Neural cell (in vitro differentiated cells): ENCODE measurements at regions not wholly inside any gene's neighbourhood (a gene's known extent, or its start where the extent isn't known, plus 50 kb on each side); places are given as distances from the start of the nearest gene placed in this dataset.

Source experiments
- H2AFZ ChIP-seq: fragments of 200-600, 300-800 bp; sonication (generic), shearing (Covaris generic); 2 replicates; pipeline ENCODE4 v1.6.0; 2014; ENCODE audit warnings: low read depth, mild to moderate bottlenecking, antibody characterized with exemption, low read length, moderate library complexity
- H3F3A ChIP-seq: fragments of 200-600 bp; shearing (Covaris generic); 2 replicates; pipeline ENCODE4 v1.6.1; 2016; ENCODE audit warnings: mild to moderate bottlenecking, moderate library complexity, mixed read lengths, antibody characterized with exemption, low read length; ENCODE audit not compliant: insufficient read depth, poor library complexity, severe bottlenecking
- H3K27ac ChIP-seq: fragments of 200-600, 300-800 bp; sonication (generic), shearing (Covaris generic); 2 replicates; pipeline ENCODE4 v1.5.1; 2014; ENCODE audit warnings: mild to moderate bottlenecking, low read length, moderate library complexity
- H3K27me3 ChIP-seq: fragments of 300-800, 200-600 bp; sonication (generic), shearing (Covaris generic); 2 replicates; pipeline ENCODE4 v1.6.0; 2014; ENCODE audit warnings: mild to moderate bottlenecking, low read depth, low read length, moderate library complexity; ENCODE audit not compliant: insufficient read depth
- H3K36me3 ChIP-seq: fragments of 300-800, 200-600 bp; sonication (generic), shearing (Covaris generic); 2 replicates; pipeline ENCODE4 v1.5.1; 2014; ENCODE audit warnings: mild to moderate bottlenecking, antibody characterized with exemption, low read length, moderate library complexity; ENCODE audit not compliant: insufficient read depth
- H3K4me2 ChIP-seq: fragments of 300-800, 200-600 bp; sonication (generic), shearing (Covaris generic); 2 replicates; pipeline ENCODE4 v1.6.0; 2014; ENCODE audit warnings: mild to moderate bottlenecking, low read length
- H3K4me3 ChIP-seq: fragments of 300-800, 200-600 bp; sonication (generic), shearing (Covaris generic); 2 replicates; pipeline ENCODE4 v1.5.1; 2014; ENCODE audit warnings: mild to moderate bottlenecking, low read length, moderate library complexity
- H3K79me2 ChIP-seq: fragments of 200-600 bp; shearing (Covaris generic); replicated peaks from 2 replicates; pipeline ENCODE4 v1.6.0; 2014; ENCODE audit warnings: mild to moderate bottlenecking, low read length, moderate library complexity; ENCODE audit not compliant: insufficient read depth
- H3K9ac ChIP-seq: fragments of 300-800, 200-600 bp; sonication (generic), shearing (Covaris generic); 2 replicates; pipeline ENCODE4 v1.6.1; 2016; ENCODE audit warnings: mild to moderate bottlenecking, low read length, mixed read lengths
- H3K9me2 ChIP-seq: fragments of 200-600 bp; shearing (Covaris generic); 2 replicates; pipeline ENCODE4 v1.6.1; 2016; ENCODE audit warnings: mild to moderate bottlenecking, low read length, mixed read lengths; ENCODE audit not compliant: insufficient read depth
- H3K9me3 ChIP-seq: fragments of 200-600, 300-800 bp; sonication (generic), shearing (Covaris generic); 2 replicates; pipeline ENCODE4 v1.6.1; 2016; ENCODE audit warnings: mild to moderate bottlenecking, mixed run types, low read length, moderate library complexity, mixed read lengths
- H4K20me1 ChIP-seq: fragments of 200-600 bp; shearing (Covaris generic); 2 replicates; pipeline ENCODE4 v1.6.1; 2016; ENCODE audit warnings: mild to moderate bottlenecking, mixed run types; ENCODE audit not compliant: insufficient read depth
- EP300 ChIP-seq: fragments of 450-650 bp; conservative IDR thresholded peaks from 2 replicates; pipeline ENCODE4 v1.6.1; 2014; ENCODE audit warnings: antibody characterized with exemption, mild to moderate bottlenecking, moderate library complexity; ENCODE audit not compliant: poor library complexity, severe bottlenecking
- EZH2 ChIP-seq: fragments of 200-600, 300-800 bp; shearing (Covaris generic), sonication (generic); IDR thresholded peaks from 2 replicates; pipeline ENCODE4 v1.6.1; 2014; ENCODE audit warnings: antibody characterized with exemption, low read length, borderline replicate concordance, mild to moderate bottlenecking; ENCODE audit not compliant: insufficient read depth, poor library complexity, severe bottlenecking
- MXI1 ChIP-seq: fragments of 450-650 bp; conservative IDR thresholded peaks from 2 replicates; pipeline ENCODE4 v1.6.1; 2014; ENCODE audit warnings: antibody characterized with exemption, mild to moderate bottlenecking; ENCODE audit not compliant: poor library complexity, severe bottlenecking
- POLR2AphosphoS5 ChIP-seq: IDR thresholded peaks from 2 replicates; pipeline ENCODE4 v1.6.1; 2012
- RAD21 ChIP-seq: fragments of 450-650 bp; conservative IDR thresholded peaks from 2 replicates; pipeline ENCODE4 v1.6.1; 2014; ENCODE audit warnings: antibody characterized with exemption, mild to moderate bottlenecking, moderate library complexity
- SMC3 ChIP-seq: fragments of 450-650 bp; conservative IDR thresholded peaks from 2 replicates; pipeline ENCODE4 v1.6.1; 2014; ENCODE audit warnings: antibody characterized with exemption, mild to moderate bottlenecking, moderate library complexity; ENCODE audit not compliant: poor library complexity
- TAF1 ChIP-seq: IDR thresholded peaks from 2 replicates; pipeline ENCODE4 v1.6.1; 2012; ENCODE audit warnings: low read depth
- TF ChIP-seq, protein P1 (sequence below): IDR thresholded peaks from 2 replicates; pipeline ENCODE4 v1.6.1; 2012; ENCODE audit warnings: borderline replicate concordance
- TF ChIP-seq, protein P2 (sequence below): fragments of 450-650 bp; IDR thresholded peaks from 2 replicates; pipeline ENCODE4 v1.5.1; 2014; ENCODE audit warnings: antibody characterized with exemption, mild to moderate bottlenecking, moderate library complexity; ENCODE audit not compliant: poor library complexity, severe bottlenecking

DNA sequence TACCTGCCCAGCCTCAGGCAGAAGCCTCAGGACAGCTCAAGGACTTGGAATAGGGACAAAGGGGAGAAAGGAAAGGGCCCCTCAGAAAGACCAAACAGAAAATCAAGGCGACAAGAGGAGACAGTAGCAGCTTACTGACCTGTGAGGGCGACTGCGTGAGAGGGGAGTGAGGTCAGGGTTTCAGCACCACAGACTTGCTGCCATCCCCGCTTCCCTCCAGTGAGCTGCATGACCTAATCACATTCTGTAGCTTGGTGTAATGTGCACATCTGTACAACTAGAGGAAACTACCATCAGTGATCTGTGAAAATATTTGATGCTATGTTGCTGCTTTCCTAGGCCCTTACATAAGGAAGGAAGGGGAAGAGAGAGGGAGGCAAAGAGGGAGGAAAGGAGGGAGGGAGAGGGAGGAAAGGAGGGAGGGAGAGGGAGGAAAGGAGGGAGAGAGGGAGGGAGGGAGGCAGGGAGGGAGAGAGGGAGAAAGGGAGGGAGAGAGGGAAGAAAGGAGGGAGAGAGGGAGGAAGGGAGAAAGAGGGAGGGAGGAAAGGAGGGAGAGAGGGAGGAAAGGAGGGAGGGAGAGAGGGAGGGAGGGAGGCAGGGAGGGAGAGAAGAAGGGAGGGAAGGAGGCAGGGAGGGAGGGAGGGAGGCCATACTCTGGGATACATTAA, 404.9 kb upstream of the CDH5 start:
- H3K79me2 ChIP-seq: no peaks in the 10 kb centered on the region
- H3K4me2 ChIP-seq: no peak overlapping the region
- TF ChIP-seq, protein P1, sequence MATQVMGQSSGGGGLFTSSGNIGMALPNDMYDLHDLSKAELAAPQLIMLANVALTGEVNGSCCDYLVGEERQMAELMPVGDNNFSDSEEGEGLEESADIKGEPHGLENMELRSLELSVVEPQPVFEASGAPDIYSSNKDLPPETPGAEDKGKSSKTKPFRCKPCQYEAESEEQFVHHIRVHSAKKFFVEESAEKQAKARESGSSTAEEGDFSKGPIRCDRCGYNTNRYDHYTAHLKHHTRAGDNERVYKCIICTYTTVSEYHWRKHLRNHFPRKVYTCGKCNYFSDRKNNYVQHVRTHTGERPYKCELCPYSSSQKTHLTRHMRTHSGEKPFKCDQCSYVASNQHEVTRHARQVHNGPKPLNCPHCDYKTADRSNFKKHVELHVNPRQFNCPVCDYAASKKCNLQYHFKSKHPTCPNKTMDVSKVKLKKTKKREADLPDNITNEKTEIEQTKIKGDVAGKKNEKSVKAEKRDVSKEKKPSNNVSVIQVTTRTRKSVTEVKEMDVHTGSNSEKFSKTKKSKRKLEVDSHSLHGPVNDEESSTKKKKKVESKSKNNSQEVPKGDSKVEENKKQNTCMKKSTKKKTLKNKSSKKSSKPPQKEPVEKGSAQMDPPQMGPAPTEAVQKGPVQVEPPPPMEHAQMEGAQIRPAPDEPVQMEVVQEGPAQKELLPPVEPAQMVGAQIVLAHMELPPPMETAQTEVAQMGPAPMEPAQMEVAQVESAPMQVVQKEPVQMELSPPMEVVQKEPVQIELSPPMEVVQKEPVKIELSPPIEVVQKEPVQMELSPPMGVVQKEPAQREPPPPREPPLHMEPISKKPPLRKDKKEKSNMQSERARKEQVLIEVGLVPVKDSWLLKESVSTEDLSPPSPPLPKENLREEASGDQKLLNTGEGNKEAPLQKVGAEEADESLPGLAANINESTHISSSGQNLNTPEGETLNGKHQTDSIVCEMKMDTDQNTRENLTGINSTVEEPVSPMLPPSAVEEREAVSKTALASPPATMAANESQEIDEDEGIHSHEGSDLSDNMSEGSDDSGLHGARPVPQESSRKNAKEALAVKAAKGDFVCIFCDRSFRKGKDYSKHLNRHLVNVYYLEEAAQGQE: no peak
- TF ChIP-seq RAD21 (no peak), EP300 (no peak), SMC3 (no peak), TAF1 (no peak), POLR2AphosphoS5 (no peak), MXI1 (no peak), EZH2 (no peak)
- TF ChIP-seq, protein P2, sequence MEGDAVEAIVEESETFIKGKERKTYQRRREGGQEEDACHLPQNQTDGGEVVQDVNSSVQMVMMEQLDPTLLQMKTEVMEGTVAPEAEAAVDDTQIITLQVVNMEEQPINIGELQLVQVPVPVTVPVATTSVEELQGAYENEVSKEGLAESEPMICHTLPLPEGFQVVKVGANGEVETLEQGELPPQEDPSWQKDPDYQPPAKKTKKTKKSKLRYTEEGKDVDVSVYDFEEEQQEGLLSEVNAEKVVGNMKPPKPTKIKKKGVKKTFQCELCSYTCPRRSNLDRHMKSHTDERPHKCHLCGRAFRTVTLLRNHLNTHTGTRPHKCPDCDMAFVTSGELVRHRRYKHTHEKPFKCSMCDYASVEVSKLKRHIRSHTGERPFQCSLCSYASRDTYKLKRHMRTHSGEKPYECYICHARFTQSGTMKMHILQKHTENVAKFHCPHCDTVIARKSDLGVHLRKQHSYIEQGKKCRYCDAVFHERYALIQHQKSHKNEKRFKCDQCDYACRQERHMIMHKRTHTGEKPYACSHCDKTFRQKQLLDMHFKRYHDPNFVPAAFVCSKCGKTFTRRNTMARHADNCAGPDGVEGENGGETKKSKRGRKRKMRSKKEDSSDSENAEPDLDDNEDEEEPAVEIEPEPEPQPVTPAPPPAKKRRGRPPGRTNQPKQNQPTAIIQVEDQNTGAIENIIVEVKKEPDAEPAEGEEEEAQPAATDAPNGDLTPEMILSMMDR: no peak
- H3K27me3 ChIP-seq: no peaks in the 10 kb centered on the region
- no peak overlapping the region for H3K9ac ChIP-seq
- no peaks in the 10 kb centered on the region for H3K9me2 ChIP-seq
- H3K9me3 ChIP-seq: no peaks in the 10 kb centered on the region
- no peak overlapping the region for H2AFZ ChIP-seq
- H4K20me1 ChIP-seq: no peaks in the 10 kb centered on the region
- H3K4me3 ChIP-seq: no peak overlapping the region
- H3K27ac ChIP-seq: no peak overlapping the region
- H3K36me3 ChIP-seq: no peaks in the 10 kb centered on the region
- no peaks in the 10 kb centered on the region for H3F3A ChIP-seq

DNA sequence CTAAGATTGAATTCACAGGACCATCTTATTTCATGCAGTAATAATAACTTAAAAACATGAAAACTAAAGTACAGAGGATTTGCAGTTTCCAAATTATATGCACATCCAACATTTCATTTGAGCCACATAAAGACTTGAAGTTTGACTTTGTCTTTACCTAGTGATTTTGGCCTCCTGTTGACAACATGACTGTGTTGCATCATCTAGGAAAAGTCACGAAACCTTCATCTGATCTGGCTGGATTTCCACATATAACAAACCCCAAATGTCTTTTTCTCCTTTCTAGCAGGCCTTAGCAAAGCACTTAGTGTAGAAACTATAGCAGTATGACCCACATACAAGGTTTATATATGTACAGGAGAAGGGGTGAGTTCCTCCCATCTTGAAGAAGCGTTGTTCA, 406.5 kb upstream of the CDH5 start:
- Histone ChIP-seq H3K36me3 (no peaks in the 10 kb centered on the region), H3K9me3 (no peaks in the 10 kb centered on the region), H2AFZ (no peak overlapping the region), H3K27ac (no peak overlapping the region), H3K27me3 (no peaks in the 10 kb centered on the region), H3K4me3 (no peak overlapping the region), H3K9ac (no peak overlapping the region), H3K9me2 (no peaks in the 10 kb centered on the region), H4K20me1 (no peaks in the 10 kb centered on the region), H3K4me2 (no peak overlapping the region), H3F3A (no peaks in the 10 kb centered on the region), H3K79me2 (no peaks in the 10 kb centered on the region)
- TF ChIP-seq POLR2AphosphoS5 (no peak), EP300 (no peak), TAF1 (no peak), MXI1 (no peak), EZH2 (no peak), RAD21 (no peak), SMC3 (no peak)
- TF ChIP-seq, protein P1: no peak
- TF ChIP-seq, protein P2: no peak
